IPS-18a (cell line): ENCODE measurements at regions not wholly inside any gene's neighbourhood (a gene's known extent, or its start where the extent isn't known, plus 50 kb on each side); places are given as distances from the start of the nearest gene placed in this dataset.
"Not testable (repeated sequence)": the region's sequence is repeated elsewhere in the genome, so short reads cannot be mapped to it uniquely, and the experiment has no call there.

Source experiments
- H3K27ac ChIP-seq: one replicate; pipeline ENCODE4 v1.5.1; 2013; ENCODE audit warnings: low read length
- H3K27me3 ChIP-seq: one replicate; pipeline ENCODE4 v1.6.1; 2013; ENCODE audit warnings: mild to moderate bottlenecking, low read length; ENCODE audit not compliant: control insufficient read depth, insufficient read depth
- H3K36me3 ChIP-seq: one replicate; pipeline ENCODE4 v1.6.1; 2013; ENCODE audit warnings: low read depth, low read length; ENCODE audit not compliant: control insufficient read depth
- H3K4me1 ChIP-seq: one replicate; pipeline ENCODE4 v1.6.1; 2013; ENCODE audit warnings: low read depth, low read length; ENCODE audit not compliant: control insufficient read depth
- H3K4me3 ChIP-seq: one replicate; pipeline ENCODE4 v1.5.1; 2013; ENCODE audit warnings: low read length
- H3K9ac ChIP-seq: one replicate; pipeline ENCODE4 v1.6.1; 2013; ENCODE audit warnings: mild to moderate bottlenecking, low read length, moderate library complexity
- H3K9me3 ChIP-seq: one replicate; pipeline ENCODE4 v1.6.1; 2013; ENCODE audit warnings: low read depth, low read length; ENCODE audit not compliant: control insufficient read depth

GRCh38 chr15:31687088-31687487, 343.2 kb upstream of the CHRNA7 start:
- not testable (repeated sequence) for H3K27ac ChIP-seq, H3K27me3 ChIP-seq, H3K9ac ChIP-seq, H3K9me3 ChIP-seq, H3K4me1 ChIP-seq, H3K4me3 ChIP-seq, H3K36me3 ChIP-seq

GRCh38 chr15:31696509-31696908, 333.8 kb upstream of the CHRNA7 start:
- not testable (repeated sequence) for H3K27ac ChIP-seq, H3K27me3 ChIP-seq, H3K9me3 ChIP-seq, H3K36me3 ChIP-seq, H3K4me1 ChIP-seq, H3K4me3 ChIP-seq, H3K9ac ChIP-seq

- not testable (repeated sequence) for H3K36me3 ChIP-seq, H3K27ac ChIP-seq, H3K9me3 ChIP-seq, H3K4me3 ChIP-seq, H3K9ac ChIP-seq, H3K4me1 ChIP-seq, H3K27me3 ChIP-seq
Observed at GRCh38 chr15:31705076-31705678, 325.1 kb upstream of the CHRNA7 start.

GRCh38 chr15:31707944-31708702, 322.2 kb upstream of the CHRNA7 start:
- not testable (repeated sequence) for H3K36me3 ChIP-seq, H3K4me3 ChIP-seq, H3K27me3 ChIP-seq, H3K4me1 ChIP-seq, H3K9ac ChIP-seq, H3K27ac ChIP-seq, H3K9me3 ChIP-seq

GRCh38 chr15:31708703-31709327, 321.5 kb upstream of the CHRNA7 start:
- not testable (repeated sequence) for H3K4me1 ChIP-seq, H3K27ac ChIP-seq, H3K9me3 ChIP-seq, H3K36me3 ChIP-seq, H3K9ac ChIP-seq, H3K27me3 ChIP-seq, H3K4me3 ChIP-seq

GRCh38 chr15:31709479-31709878, 320.8 kb upstream of the CHRNA7 start:
- H3K9ac ChIP-seq, H3K9me3 ChIP-seq, H3K36me3 ChIP-seq, H3K4me1 ChIP-seq, H3K27ac ChIP-seq, H3K4me3 ChIP-seq, H3K27me3 ChIP-seq: not testable (repeated sequence)

- H3K9me3 ChIP-seq, H3K27me3 ChIP-seq, H3K4me3 ChIP-seq, H3K27ac ChIP-seq, H3K9ac ChIP-seq, H3K36me3 ChIP-seq, H3K4me1 ChIP-seq: not testable (repeated sequence)
Observed at GRCh38 chr15:31710806-31711205, 319.5 kb upstream of the CHRNA7 start.

GRCh38 chr15:31715208-31715607, 315.1 kb upstream of the CHRNA7 start:
- not testable (repeated sequence) for H3K9ac ChIP-seq, H3K4me1 ChIP-seq, H3K27ac ChIP-seq, H3K36me3 ChIP-seq, H3K4me3 ChIP-seq, H3K9me3 ChIP-seq, H3K27me3 ChIP-seq

GRCh38 chr15:31718625-31719024, 311.7 kb upstream of the CHRNA7 start:
- H3K27me3 ChIP-seq, H3K4me3 ChIP-seq, H3K27ac ChIP-seq, H3K4me1 ChIP-seq, H3K36me3 ChIP-seq, H3K9ac ChIP-seq, H3K9me3 ChIP-seq: not testable (repeated sequence)

- not testable (repeated sequence) for H3K9me3 ChIP-seq, H3K9ac ChIP-seq, H3K36me3 ChIP-seq, H3K27ac ChIP-seq, H3K4me3 ChIP-seq, H3K27me3 ChIP-seq, H3K4me1 ChIP-seq
Observed at GRCh38 chr15:31719396-31720022, 310.8 kb upstream of the CHRNA7 start.

- H3K27me3 ChIP-seq, H3K36me3 ChIP-seq, H3K27ac ChIP-seq, H3K4me1 ChIP-seq, H3K9me3 ChIP-seq, H3K9ac ChIP-seq, H3K4me3 ChIP-seq: not testable (repeated sequence)
Observed at GRCh38 chr15:31723019-31723418, 307.3 kb upstream of the CHRNA7 start.

- H3K9me3 ChIP-seq, H3K27ac ChIP-seq, H3K9ac ChIP-seq, H3K4me1 ChIP-seq, H3K4me3 ChIP-seq, H3K27me3 ChIP-seq, H3K36me3 ChIP-seq: not testable (repeated sequence)
Observed at GRCh38 chr15:31724903-31725302, 305.4 kb upstream of the CHRNA7 start.
